Lower leg skin (tissue), 4 donors: ENCODE measurements at regions not wholly inside any gene's neighbourhood (a gene's known extent, or its start where the extent isn't known, plus 50 kb on each side); places are given as distances from the start of the nearest gene placed in this dataset.

Experiments used
- DNase-seq, 2 donors: peaks; one replicate each; pipeline ENCODE4 v3.0.0-alpha.2; 2019; ENCODE audit warnings: low spot score in 2 of 2
- H3K4me3 ChIP-seq: fragments of 200-600 bp; sonication (generic); 2 replicates; pipeline ENCODE4 v1.5.1; 2017; ENCODE audit warnings: mild to moderate bottlenecking, low read depth; ENCODE audit not compliant: poor library complexity, severe bottlenecking
- POLR2A ChIP-seq, 2 donors: fragments of 450-650 bp; IDR thresholded peaks; one replicate each; pipeline ENCODE4 v1.6.1; 2016 to 2017; ENCODE audit warnings: antibody characterized with exemption in 2 of 2, mild to moderate bottlenecking in 1 of 2, moderate library complexity in 1 of 2
- WGBS, 2 donors: methylation state at CpG; one replicate each; pipeline ENCODE4 v1.1.5; 2018; 5-methylcytosine and 5-hydroxymethylcytosine counted together
- intact Hi-C: fragments of 100-400 bp; cut with DNase I; formaldehyde crosslinking; loops from one replicate; pipeline ENCODE4 v1.15.0; 2023; ENCODE audit warnings: low total_unique reads
- TF ChIP-seq, protein P1 (sequence below), 3 donors: fragments of 450-650 bp; IDR thresholded peaks; one replicate each; pipeline ENCODE4 v1.5.1; 2016; ENCODE audit warnings: antibody characterized with exemption in 3 of 3, mild to moderate bottlenecking in 3 of 3, moderate library complexity in 2 of 3

DNA sequence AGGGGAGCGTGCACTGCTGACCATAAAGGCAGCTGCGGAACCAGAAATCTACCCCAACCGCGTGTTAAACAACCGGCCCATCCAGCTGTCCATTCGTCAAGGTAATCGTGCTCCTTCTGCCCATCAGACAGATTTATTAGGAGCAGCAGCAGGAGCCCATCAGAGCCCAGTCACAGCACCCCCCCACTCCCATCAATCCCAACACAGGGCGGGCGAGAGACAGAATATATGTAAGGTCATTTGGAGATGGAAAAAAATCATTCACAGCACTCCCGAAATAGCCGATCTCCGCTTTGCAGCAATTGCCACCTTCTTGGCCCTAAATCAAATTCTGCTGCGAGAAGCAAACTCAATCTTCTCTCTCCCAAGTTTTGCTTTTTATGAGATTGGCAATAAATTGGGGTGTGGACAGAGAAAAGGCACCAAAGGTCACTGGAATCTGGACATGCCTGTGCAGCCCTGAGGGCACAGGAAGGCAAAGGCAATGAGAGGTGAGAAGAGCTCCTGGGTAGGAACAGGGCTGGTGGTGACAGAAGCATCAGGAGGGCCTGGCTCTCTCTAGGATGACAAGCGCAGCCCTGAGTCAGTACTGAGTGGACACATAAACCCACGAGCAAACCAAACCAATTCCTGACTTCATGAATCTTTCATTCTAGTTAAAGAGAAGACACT lies 145.0 kb upstream of the ZMIZ1 start:
- intact Hi-C loops, result no loop called here
- no peak overlapping the region for H3K4me3 ChIP-seq
- 77 to 86% methylated on average over 15 of the region's 15 CpGs for WGBS, 2 donors
- TF ChIP-seq POLR2A (IDR thresholded peaks at IDR 0.05), result no peak
- TF ChIP-seq, protein P1, sequence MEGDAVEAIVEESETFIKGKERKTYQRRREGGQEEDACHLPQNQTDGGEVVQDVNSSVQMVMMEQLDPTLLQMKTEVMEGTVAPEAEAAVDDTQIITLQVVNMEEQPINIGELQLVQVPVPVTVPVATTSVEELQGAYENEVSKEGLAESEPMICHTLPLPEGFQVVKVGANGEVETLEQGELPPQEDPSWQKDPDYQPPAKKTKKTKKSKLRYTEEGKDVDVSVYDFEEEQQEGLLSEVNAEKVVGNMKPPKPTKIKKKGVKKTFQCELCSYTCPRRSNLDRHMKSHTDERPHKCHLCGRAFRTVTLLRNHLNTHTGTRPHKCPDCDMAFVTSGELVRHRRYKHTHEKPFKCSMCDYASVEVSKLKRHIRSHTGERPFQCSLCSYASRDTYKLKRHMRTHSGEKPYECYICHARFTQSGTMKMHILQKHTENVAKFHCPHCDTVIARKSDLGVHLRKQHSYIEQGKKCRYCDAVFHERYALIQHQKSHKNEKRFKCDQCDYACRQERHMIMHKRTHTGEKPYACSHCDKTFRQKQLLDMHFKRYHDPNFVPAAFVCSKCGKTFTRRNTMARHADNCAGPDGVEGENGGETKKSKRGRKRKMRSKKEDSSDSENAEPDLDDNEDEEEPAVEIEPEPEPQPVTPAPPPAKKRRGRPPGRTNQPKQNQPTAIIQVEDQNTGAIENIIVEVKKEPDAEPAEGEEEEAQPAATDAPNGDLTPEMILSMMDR (IDR thresholded peaks at IDR 0.05), result no peak
- no peak for DNase-seq

- TF ChIP-seq POLR2A (IDR thresholded peaks at IDR 0.05), result no peak
- TF ChIP-seq, protein P1 (IDR thresholded peaks at IDR 0.05), result no peak
- 72 to 79% methylated on average over 7 of the region's 7 CpGs for WGBS, 2 donors
- no peak for DNase-seq
- no peak overlapping the region for H3K4me3 ChIP-seq
- intact Hi-C loops, result no loop called here
Measured at GRCh38 chr10:78924319-78925003, 144.3 kb upstream of the ZMIZ1 start.

GRCh38 chr10:78925275-78925674 lies 143.5 kb upstream of the ZMIZ1 start:
- DNase-seq, result no peak
- H3K4me3 ChIP-seq, result no peak overlapping the region
- WGBS, 2 donors, result 87 to 91% methylated on average over 6 of the region's 6 CpGs
- intact Hi-C loops, result no loop called here
- TF ChIP-seq, protein P1 (IDR thresholded peaks at IDR 0.05), result no peak
- no peak for TF ChIP-seq POLR2A (IDR thresholded peaks at IDR 0.05)

GRCh38 chr10:78925800-78926319 lies 142.9 kb upstream of the ZMIZ1 start:
- no peak overlapping the region for H3K4me3 ChIP-seq
- no peak for DNase-seq
- TF ChIP-seq POLR2A (IDR thresholded peaks at IDR 0.05), result no peak
- TF ChIP-seq, protein P1 (IDR thresholded peaks at IDR 0.05), result no peak
- 65 to 67% methylated on average over 6 of the region's 6 CpGs for WGBS, 2 donors
- intact Hi-C loops, result no loop called here

GRCh38 chr10:78927257-78927995 lies 141.3 kb upstream of the ZMIZ1 start:
- intact Hi-C loops, result no loop called here
- TF ChIP-seq POLR2A (IDR thresholded peaks at IDR 0.05), result no peak
- TF ChIP-seq, protein P1 (IDR thresholded peaks at IDR 0.05), result no peak
- DNase-seq, result peak in 1 of 2 donors; percentile 60
- no peak overlapping the region for H3K4me3 ChIP-seq
- WGBS, 2 donors, result 56 to 73% methylated on average over 11 of the region's 11 CpGs
